IMR-90 (cell line): ENCODE measurements at regions not wholly inside any gene's neighbourhood (a gene's known extent, or its start where the extent isn't known, plus 50 kb on each side); places are given as distances from the start of the nearest gene placed in this dataset.
A peak's percentile ranks its signal among the peaks of the same experiment; 100 is the strongest.

Source experiments
- ATAC-seq: fragments of 200-7000 bp; cut with Tn5 transposase; 2 replicates; pipeline ENCODE4 v1.9.1; 2020; ENCODE audit warnings: low read depth, mild to moderate bottlenecking, moderate library complexity
- BruUV-seq: library from RNA; stranded (reverse); fragments of 400-500 nt; replicated peaks from 2 replicates; lab custom pipeline; 2021; lab: Mats Ljungman, UMichigan
- CTCF ChIA-PET: fragments of 300-600 bp; formaldehyde crosslinking; extraction: SDS; loops from one replicate; lab custom pipeline; 2021; ENCODE audit warnings: antibody characterized with exemption; lab: Yijun Ruan, JAX
- POLR2A ChIA-PET: fragments of 300-600 bp; sonication (Branson Sonifier 250); formaldehyde crosslinking; loops from one replicate; lab custom pipeline; 2022; ENCODE audit warnings: antibody characterized with exemption; ENCODE audit not compliant: unreplicated experiment; lab: Charles Lee
- DNase-seq: peaks from one replicate; pipeline ENCODE4 v3.0.0; 2013
- H2AFZ ChIP-seq: replicated peaks from 2 replicates; pipeline ENCODE3; 2013; ENCODE audit warnings: low read length, mild to moderate bottlenecking; ENCODE audit not compliant: poor library complexity
- H2AK5ac ChIP-seq: 2 replicates; pipeline ENCODE4 v1.6.1; 2013; ENCODE audit warnings: low read depth, low read length, inconsistent platforms
- H2AK9ac ChIP-seq: replicated peaks from 2 replicates; pipeline ENCODE3; 2013; ENCODE audit warnings: mild to moderate bottlenecking, low read depth, low read length, moderate library complexity; ENCODE audit not compliant: poor library complexity
- H2BK120ac ChIP-seq: 2 replicates; pipeline ENCODE4 v1.6.1; 2013; ENCODE audit warnings: low read depth, low read length, inconsistent platforms
- H2BK15ac ChIP-seq: 3 replicates; pipeline ENCODE4 v1.6.1; 2013; ENCODE audit warnings: low read depth, low read length, inconsistent platforms
- H2BK20ac ChIP-seq: 2 replicates; pipeline ENCODE4 v1.6.1; 2013; ENCODE audit warnings: low read depth, mild to moderate bottlenecking, inconsistent platforms, low read length, moderate library complexity
- H2BK5ac ChIP-seq: 2 replicates; pipeline ENCODE4 v1.6.1; 2013; ENCODE audit warnings: mild to moderate bottlenecking, low read depth, low read length, inconsistent platforms; ENCODE audit not compliant: poor library complexity, severe bottlenecking
- H3K14ac ChIP-seq: replicated peaks from 2 replicates; pipeline ENCODE4 v1.6.1; 2013; ENCODE audit warnings: low read depth, low read length, inconsistent platforms
- H3K18ac ChIP-seq: 2 replicates; pipeline ENCODE4 v1.6.1; 2013; ENCODE audit warnings: low read depth, low read length, control low read depth
- H3K23ac ChIP-seq: 2 replicates; pipeline ENCODE4 v1.6.1; 2013; ENCODE audit warnings: low read depth, low read length, inconsistent platforms
- H3K27ac ChIP-seq: 2 replicates; pipeline ENCODE4 v1.5.1; 2013; ENCODE audit warnings: mild to moderate bottlenecking, control low read depth, low read length; ENCODE audit not compliant: insufficient read depth
- H3K27me3 ChIP-seq: 2 replicates; pipeline ENCODE4 v1.6.1; 2013; ENCODE audit warnings: low read length; ENCODE audit not compliant: control insufficient read depth, insufficient read depth
- H3K36me3 ChIP-seq: 2 replicates; pipeline ENCODE4 v1.6.1; 2013; ENCODE audit warnings: low read length, mixed read lengths; ENCODE audit not compliant: control insufficient read depth, insufficient read depth
- H3K4ac ChIP-seq: 2 replicates; pipeline ENCODE4 v1.6.1; 2013; ENCODE audit warnings: low read depth, low read length, inconsistent platforms
- H3K4me1 ChIP-seq: 2 replicates; pipeline ENCODE4 v1.6.1; 2013; ENCODE audit warnings: low read length, mixed read lengths; ENCODE audit not compliant: control insufficient read depth, insufficient read depth
- H3K4me2 ChIP-seq: 2 replicates; pipeline ENCODE4 v1.6.1; 2013; ENCODE audit warnings: low read depth, mild to moderate bottlenecking, control low read depth, low read length, moderate library complexity
- H3K4me3 ChIP-seq: 2 replicates; pipeline ENCODE4 v1.5.1; 2013; ENCODE audit warnings: low read depth, mild to moderate bottlenecking, control low read depth, low read length, moderate library complexity; ENCODE audit not compliant: insufficient read depth
- H3K56ac ChIP-seq: 2 replicates; pipeline ENCODE4 v1.6.1; 2013; ENCODE audit warnings: low read length, inconsistent platforms; ENCODE audit not compliant: insufficient read depth; ENCODE audit errors: extremely low read depth
- H3K79me1 ChIP-seq, 2 experiments: 2 replicates each; pipeline ENCODE4 v1.6.1; 2013; ENCODE audit warnings: low read length in 2 of 2, inconsistent platforms in 1 of 2, low read depth in 1 of 2
- H3K9ac ChIP-seq: 2 replicates; pipeline ENCODE4 v1.6.1; 2013; ENCODE audit warnings: low read depth, low read length, control low read depth
- H3K9me1 ChIP-seq: 2 replicates; pipeline ENCODE4 v1.6.1; 2013; ENCODE audit warnings: low read length, inconsistent platforms; ENCODE audit not compliant: insufficient read depth
- H3K9me3 ChIP-seq: 2 replicates; pipeline ENCODE4 v1.6.1; 2013; ENCODE audit warnings: low read length; ENCODE audit not compliant: control insufficient read depth, insufficient read depth
- H4K20me1 ChIP-seq: 2 replicates; pipeline ENCODE4 v1.6.1; 2013; ENCODE audit warnings: low read length, inconsistent platforms; ENCODE audit not compliant: insufficient read depth
- H4K5ac ChIP-seq: 2 replicates; pipeline ENCODE4 v1.6.1; 2013; ENCODE audit warnings: mild to moderate bottlenecking, low read depth, low read length, control low read depth
- H4K8ac ChIP-seq, 2 experiments: 2 replicates each; pipeline ENCODE4 v1.6.1; 2013; ENCODE audit warnings: low read depth in 2 of 2, low read length in 2 of 2, control low read depth in 1 of 2, inconsistent platforms in 1 of 2
- H4K91ac ChIP-seq: 2 replicates; pipeline ENCODE4 v1.6.1; 2013; ENCODE audit warnings: low read depth, low read length, inconsistent platforms; ENCODE audit not compliant: insufficient read depth
- CEBPB ChIP-seq: IDR thresholded peaks from 2 replicates; pipeline ENCODE4 v1.6.1; 2012; ENCODE audit warnings: low read depth, low read length, improper control_type of control experiment
- FOS ChIP-seq: fragments of 150-350 bp; IDR thresholded peaks from 2 replicates; pipeline ENCODE4 v1.6.1; 2016; ENCODE audit warnings: low read depth, low read length
- MXI1 ChIP-seq: IDR thresholded peaks from 2 replicates; pipeline ENCODE4 v1.6.1; 2012; ENCODE audit warnings: low read depth, mild to moderate bottlenecking, low read length, moderate library complexity, borderline replicate concordance
- NFE2L2 ChIP-seq: fragments of 150-350 bp; IDR thresholded peaks from 2 replicates; pipeline ENCODE4 v1.6.1; 2016; ENCODE audit warnings: low read depth, mild to moderate bottlenecking, low read length
- POLR2A ChIP-seq: IDR thresholded peaks from 2 replicates; pipeline ENCODE4 v1.6.1; 2012; ENCODE audit warnings: mild to moderate bottlenecking, low read depth, low read length
- RAD21 ChIP-seq: IDR thresholded peaks from 2 replicates; pipeline ENCODE4 v1.6.1; 2012; ENCODE audit warnings: low read length, improper control_type of control experiment
- RCOR1 ChIP-seq: IDR thresholded peaks from 2 replicates; pipeline ENCODE4 v1.6.1; 2012; ENCODE audit warnings: mild to moderate bottlenecking, low read length, improper control_type of control experiment; ENCODE audit not compliant: insufficient replicate concordance
- SMC3 ChIP-seq: fragments of 150-350 bp; IDR thresholded peaks from 2 replicates; pipeline ENCODE4 v1.6.1; 2016; ENCODE audit warnings: low read depth, mild to moderate bottlenecking, antibody characterized with exemption, low read length, moderate library complexity
- WGBS, 2 experiments: methylation state at CpG; one replicate each; pipeline versions ENCODE4 v1.1.5 to v1.1.7; 2013; ENCODE audit warnings: missing lambda C conversion rate in 2 of 2; ENCODE audit not compliant: insufficient read length in 1 of 2; ENCODE audit errors: extremely low coverage in 2 of 2; 5-methylcytosine and 5-hydroxymethylcytosine counted together
- dilution Hi-C: fragments of 300-500 bp; cut with HindIII; formaldehyde crosslinking; loops from one replicate; pipeline ENCODE4 v1.14.3; 2018; ENCODE audit warnings: low sequenced_read_pairs; ENCODE audit not compliant: unreplicated experiment
- in situ Hi-C: fragments of 300-500 bp; cut with MboI; formaldehyde crosslinking; loops from 3 replicates; pipeline ENCODE4 v1.14.3; 2019; ENCODE audit warnings: low sequenced_read_pairs, inconsistent platforms, mixed read lengths
- intact Hi-C: fragments of 100-400 bp; cut with micrococcal nuclease; formaldehyde crosslinking; loops from 2 replicates; pipeline ENCODE4 v1.10.0; 2022
- TF ChIP-seq, protein P1 (sequence below): fragments of 150-350 bp; IDR thresholded peaks from 2 replicates; pipeline ENCODE4 v1.6.1; 2016; ENCODE audit warnings: low read depth, mild to moderate bottlenecking, low read length, moderate library complexity, borderline replicate concordance
- TF ChIP-seq, protein P2 (sequence below): fragments of 150-350 bp; IDR thresholded peaks from 2 replicates; pipeline ENCODE4 v1.6.1; 2017; ENCODE audit warnings: mild to moderate bottlenecking, antibody characterized with exemption, low read length, low read depth

GRCh38 chr7:131038153-131038552 is 289.5 kb upstream of the MKLN1 start:
- Histone ChIP-seq H3K27ac (no peak overlapping the region; the same call in 1 of the 2 replicates), H3K27me3 (no peaks in the 10 kb centered on the region), H3K4me2 (no peak overlapping the region), H3K23ac (peak overlapping the region; percentile 71; the same call in 1 of the 2 replicates), H2AK9ac (no peak overlapping the region), H2AFZ (no peak overlapping the region), H2AK5ac (peak overlapping the region; percentile 82; the same call in 1 of the 2 replicates), H3K9me3 (no peaks in the 10 kb centered on the region), H4K5ac (no peak overlapping the region), H2BK20ac (peak overlapping the region; percentile 42; the same call in 1 of the 2 replicates), H3K9me1 (peaks cover 15% of the 10 kb centered on the region), H4K8ac (no peak overlapping the region), H3K4me3 (no peak overlapping the region), H3K4me1 (peaks cover 11% of the 10 kb centered on the region), H3K18ac (no peak overlapping the region), H2BK120ac (peak overlapping the region; percentile 34; the same call in 1 of the 2 replicates), H3K79me1 (peaks cover 25 to 59% of the 10 kb centered on the region in 2 experiments), H2BK5ac (no peak overlapping the region), H4K91ac (no peak overlapping the region), H4K20me1 (peaks cover 24% of the 10 kb centered on the region; the same call in 1 of the 2 replicates), H3K9ac (no peak overlapping the region), H3K4ac (peak overlapping the region; percentile 56; the same call in 1 of the 2 replicates), H3K36me3 (peaks cover 2% of the 10 kb centered on the region; the same call in 1 of the 2 replicates), H2BK15ac (0 out of 3 replicates have a peak overlapping the region, but pooled peaks have one; percentile 65), H3K56ac (no peak overlapping the region), H3K14ac (peak overlapping the region; percentile 79; the same call in 1 of the 2 replicates)
- CTCF ChIA-PET, result no interaction called here
- no peak for DNase-seq
- in situ Hi-C loops (no loop called here), intact Hi-C loops (loop anchor here (5.0 kb wide), 1 partner anchor 76 kb away; no protein-coding TSS in a partner anchor), dilution Hi-C loops (no loop called here)
- POLR2A ChIA-PET, result no interaction called here
- no TSS peak for BruUV-seq
- 48% methylated on average over 2 of the region's 3 CpGs; no CpG with 5 or more reads in 1 of the 2 experiments for WGBS, 2 experiments
- TF ChIP-seq SMC3, result no peak
- TF ChIP-seq, protein P1, sequence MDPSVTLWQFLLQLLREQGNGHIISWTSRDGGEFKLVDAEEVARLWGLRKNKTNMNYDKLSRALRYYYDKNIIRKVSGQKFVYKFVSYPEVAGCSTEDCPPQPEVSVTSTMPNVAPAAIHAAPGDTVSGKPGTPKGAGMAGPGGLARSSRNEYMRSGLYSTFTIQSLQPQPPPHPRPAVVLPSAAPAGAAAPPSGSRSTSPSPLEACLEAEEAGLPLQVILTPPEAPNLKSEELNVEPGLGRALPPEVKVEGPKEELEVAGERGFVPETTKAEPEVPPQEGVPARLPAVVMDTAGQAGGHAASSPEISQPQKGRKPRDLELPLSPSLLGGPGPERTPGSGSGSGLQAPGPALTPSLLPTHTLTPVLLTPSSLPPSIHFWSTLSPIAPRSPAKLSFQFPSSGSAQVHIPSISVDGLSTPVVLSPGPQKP, result no peak
- TF ChIP-seq NFE2L2, result no peak
- no peak for TF ChIP-seq FOS
- no peak for TF ChIP-seq POLR2A
- TF ChIP-seq RAD21, result no peak
- TF ChIP-seq RCOR1, result no peak
- TF ChIP-seq, protein P2, sequence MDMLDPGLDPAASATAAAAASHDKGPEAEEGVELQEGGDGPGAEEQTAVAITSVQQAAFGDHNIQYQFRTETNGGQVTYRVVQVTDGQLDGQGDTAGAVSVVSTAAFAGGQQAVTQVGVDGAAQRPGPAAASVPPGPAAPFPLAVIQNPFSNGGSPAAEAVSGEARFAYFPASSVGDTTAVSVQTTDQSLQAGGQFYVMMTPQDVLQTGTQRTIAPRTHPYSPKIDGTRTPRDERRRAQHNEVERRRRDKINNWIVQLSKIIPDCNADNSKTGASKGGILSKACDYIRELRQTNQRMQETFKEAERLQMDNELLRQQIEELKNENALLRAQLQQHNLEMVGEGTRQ, result no peak
- no peak for TF ChIP-seq CEBPB
- no peak for TF ChIP-seq MXI1
- no peak for ATAC-seq
